NCI-H510A treated with DMSO at 0.1 percent for 48 hours (cell line): ENCODE measurements at regions not wholly inside any gene's neighbourhood (a gene's known extent, or its start where the extent isn't known, plus 50 kb on each side); places are given as distances from the start of the nearest gene placed in this dataset.

Experiments used
- DNase-seq: peaks from one replicate; lab custom pipeline; 2025; lab: John Stamatoyannopoulos, UW

DNA sequence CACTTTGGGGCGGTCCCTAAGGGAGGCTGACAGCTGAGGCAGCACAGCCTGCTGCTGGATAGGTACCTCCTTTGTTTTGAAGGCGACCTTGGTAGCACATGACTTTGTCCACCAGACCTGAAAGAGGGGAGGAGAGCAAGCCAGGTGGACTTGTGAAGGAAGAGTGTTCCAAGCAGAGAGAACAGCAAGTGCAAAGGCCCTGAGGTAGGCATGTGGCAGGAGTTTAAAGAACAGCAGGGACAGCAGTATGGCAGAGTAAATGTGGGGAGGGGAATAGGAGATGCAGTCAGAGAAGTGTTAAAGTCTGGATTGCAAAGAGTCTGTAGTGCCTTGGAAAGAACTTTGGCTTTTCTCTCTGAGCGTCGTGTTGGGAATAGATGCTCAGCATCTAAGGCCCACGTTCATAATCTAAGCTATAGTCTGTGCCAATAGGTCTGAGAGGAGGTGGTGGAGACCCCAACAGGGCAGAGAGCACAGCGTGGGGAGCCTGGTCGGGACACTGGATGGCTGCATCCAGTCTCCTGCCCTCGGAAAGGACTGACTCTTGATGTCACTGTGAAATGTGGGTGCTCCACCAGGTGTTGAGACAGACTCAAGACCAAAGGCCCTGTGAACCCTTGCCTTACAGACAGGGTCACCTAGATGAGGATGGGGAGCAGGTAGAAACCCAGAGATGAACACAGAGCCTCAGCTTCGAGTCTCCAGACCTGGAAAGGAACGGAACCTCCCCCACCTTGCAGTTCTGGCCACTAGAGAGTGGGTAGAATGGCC is 242.1 kb upstream of the PWP1 start:
- DNase-seq, result no peak

DNA sequence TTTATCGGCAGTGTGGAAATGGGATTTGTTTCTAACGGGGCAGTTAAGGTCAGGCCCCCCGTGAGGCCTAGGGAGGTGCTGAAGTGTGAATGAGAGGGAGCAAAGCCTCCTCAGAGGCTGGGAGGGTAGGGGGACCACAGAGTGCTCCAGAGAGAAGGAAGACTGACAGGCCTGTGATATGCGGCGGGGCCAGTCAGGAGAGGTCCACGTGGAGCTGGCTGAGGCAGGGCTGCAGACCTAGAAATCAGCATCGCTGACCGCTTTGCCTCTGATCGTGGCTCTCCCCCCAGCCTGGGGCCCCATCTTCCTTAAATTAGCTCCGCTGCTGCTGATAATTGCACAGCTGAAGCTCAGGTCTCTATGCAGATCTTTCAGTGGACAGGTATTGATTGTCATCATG is 240.8 kb upstream of the PWP1 start:
- DNase-seq, result no peak

DNA sequence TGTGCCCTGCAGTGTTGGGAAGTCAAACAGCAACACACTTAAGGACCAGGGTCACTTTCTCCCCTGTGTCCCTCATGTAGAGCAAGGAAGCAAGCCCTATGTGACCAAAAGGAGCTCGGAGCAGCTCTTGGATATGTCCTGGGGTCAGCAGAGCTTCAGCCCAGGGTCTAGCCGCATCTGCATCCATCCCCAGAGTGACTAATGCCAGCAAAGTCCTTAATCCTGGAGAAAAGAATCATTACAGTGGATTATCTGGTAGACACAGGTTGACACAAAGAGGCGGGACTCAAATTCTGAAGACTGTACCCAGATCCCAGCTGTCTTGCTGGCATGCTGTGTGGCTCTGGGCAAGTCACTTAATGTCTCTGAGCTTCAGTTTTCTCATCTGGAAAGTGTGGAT is 239.1 kb upstream of the PWP1 start:
- DNase-seq, result no peak

DNA sequence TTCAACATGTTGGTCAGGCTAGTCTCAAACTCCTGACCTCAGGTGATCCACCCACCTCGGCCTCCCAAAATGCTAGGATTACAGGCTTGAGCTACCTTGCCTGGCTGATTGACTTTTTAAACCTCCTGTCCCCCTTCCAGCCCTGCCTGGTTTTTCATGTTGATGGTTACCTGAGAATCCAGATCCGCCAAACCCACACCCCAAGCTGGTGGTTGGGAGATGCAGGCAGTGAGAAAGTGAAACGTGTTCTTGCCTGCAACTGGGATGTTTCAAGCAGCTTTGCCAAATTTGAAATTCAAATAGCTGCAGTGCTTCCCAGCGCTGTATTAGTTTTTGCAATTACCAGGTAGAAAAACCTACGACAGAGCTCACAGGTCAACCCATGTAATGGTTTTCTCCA is 238.3 kb upstream of the PWP1 start:
- DNase-seq, result no peak

DNA sequence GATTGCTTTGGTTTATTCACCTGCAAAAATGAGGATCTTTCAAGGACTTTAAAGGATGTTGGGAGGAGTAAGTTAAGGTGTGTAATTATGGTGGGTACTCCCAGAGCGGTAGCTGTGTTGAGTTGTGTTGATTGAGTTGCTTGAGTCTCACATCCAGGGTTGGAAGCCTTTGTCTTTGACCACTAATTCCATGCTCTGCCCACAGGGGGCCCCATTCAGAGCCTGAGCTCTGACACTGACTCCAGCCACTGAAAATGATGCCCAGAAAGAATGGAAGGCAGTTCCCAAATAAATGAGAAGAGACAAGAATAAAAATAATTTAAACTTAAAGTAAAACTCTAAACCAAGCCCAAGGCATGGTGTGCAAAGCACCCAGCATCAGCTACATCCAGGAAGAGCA is 237.4 kb upstream of the PWP1 start:
- peak; percentile 6 for DNase-seq

DNA sequence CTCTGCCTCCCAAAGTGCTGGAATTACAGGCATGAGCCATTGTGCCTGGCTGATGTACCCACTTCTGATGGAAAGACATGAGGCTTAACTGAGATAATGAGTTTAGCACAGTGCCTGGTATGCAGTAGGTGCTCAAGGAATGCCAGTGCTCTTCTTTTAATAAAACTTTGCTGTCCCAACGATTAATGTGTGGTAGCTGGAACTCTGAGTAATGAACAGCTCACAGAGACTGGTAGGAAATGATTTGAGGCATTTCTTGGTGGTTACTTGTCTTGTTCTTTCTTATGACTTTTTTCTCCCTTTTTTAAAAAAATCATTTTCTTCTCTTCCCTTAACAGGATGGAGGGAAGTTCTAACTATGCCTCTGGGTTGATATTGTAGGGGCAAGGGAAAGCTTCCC is 235.7 kb upstream of the PWP1 start:
- DNase-seq, result no peak

DNA sequence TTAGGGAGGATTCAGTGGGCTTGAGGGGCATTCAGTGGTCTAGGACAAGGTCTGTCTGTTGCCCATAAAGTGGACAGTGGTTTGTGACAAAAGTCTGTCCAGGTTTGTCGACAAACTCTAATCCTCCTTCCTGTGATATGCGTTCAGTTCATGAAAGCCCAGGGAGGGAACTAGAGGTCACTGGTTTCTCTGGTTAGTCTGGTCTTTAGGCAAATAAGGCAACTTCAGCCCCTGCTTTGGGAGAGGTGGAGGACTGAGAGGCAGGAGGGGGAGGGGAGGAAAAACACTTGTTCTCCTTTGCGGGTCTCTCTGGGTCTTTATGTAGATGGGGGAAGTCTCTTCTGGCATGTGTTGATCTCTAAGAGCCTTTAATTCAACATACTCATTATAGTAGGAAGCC is 235.1 kb upstream of the PWP1 start:
- no peak for DNase-seq

DNA sequence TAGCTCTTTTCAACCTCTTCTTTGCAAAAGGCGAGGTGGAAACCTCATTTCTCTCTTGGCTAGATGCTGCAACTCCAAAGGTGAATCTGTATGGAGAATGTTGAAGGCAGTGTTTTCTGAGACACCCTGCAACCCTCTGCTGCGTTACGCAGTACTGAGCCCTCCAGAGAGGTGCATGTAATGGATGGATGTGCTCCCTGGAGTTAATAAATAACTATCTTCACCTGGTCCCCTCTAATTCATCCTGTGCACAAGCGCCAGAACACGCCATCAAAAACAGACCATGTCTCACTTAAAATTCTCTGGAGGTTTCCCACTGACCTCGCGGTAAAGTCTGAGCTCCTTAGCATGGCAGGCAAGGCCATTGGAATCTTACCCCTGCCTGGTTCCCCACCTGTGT is 234.4 kb upstream of the PWP1 start:
- no peak for DNase-seq

DNA sequence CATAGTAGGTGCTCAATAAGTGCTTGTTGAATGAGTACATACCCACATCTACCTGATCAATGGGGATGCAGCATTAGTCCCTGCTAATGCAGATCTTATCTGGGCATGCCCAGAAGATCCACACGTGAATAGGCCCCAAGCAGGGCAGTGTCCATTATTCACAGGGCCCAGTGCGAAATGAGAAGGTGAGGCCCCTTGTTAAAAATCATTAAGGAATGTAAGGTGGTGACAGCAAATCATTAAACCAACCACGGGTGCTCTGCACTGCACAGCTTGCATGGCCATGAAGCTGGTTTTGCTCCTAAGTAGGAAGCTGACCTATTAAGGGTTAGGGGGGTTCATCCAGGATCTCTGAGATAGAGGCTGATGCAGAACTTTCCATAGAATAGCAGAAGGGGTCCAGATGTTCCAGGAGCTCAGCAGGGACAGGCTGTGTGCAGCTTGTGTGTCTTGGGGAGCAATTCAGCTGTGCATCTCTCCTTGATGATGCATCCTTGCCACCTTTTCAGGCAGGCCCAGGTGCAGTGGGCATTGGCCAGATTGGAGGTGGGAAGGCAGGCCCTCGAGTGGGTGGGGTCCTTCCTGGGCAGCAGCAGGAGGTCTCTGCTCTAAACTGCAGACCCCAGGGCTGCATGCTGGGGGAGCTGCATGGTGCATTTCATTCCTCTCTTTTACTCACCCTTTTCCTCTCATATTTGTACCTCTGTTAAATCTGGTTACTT is 231.3 kb upstream of the PWP1 start:
- DNase-seq, result no peak

DNA sequence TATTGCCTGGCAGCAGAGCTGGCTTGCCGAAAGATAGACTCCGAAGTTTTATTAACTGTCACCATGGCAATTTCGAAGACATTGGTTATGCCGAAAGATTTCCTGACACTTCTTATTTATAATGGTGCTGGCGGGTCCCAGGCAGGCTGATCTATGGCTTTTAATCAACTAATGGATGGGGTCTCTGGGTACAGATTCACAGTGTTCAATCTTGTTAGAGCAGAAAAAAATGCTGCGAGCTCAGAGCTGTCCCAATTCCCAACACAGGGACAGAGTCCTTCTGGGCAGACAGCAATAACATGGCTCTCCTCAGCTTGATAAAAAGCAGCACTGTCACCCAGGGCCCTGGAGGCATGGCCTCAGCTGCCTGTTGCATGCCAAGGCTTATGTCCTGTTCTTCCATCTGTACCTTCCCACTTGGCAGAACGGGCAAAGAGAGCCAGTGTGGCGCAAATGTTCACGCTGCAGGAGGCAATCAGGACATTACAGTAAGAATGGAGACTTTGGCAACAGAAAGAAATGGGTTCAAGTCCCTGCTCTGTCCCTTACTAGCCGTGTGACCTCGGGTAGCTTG is 228.2 kb upstream of the PWP1 start:
- no peak for DNase-seq

DNA sequence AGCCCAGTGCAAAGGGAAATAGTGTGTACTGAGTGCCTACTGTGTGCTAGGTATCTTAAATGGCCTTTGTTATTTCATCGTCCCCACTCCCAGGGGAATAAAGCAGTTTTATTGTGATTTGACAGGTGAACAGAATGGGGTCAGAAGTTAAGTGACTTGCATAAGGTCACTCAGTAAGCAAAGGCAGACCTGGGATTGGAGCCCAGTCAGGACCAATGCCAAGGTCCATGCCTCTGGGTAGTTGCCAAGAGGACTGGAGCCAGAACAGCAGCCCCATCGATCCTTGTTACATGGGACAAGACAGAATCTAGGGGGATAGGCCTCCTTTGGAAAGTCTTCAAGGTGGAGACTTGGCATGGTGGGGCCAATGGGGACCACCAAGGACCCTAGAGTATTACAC is 227.4 kb upstream of the PWP1 start:
- no peak for DNase-seq

DNA sequence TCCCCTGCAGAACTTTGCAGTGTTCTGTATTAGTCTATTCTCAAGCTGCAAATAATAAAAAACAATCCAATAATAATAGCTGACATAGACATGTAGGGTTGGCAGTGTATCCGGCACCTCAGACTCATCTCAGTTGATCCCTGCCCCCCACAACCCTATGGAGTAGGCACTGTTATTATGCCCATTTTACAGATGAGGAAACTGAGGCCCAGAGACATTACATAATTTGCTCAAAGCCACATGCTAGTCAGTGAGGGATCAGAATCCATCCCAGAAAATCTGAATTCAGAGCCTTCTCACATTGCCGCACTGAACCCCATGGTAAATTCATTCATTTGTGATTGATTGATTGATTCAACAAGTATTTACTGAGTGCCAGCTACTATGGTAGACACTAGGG is 226.6 kb upstream of the PWP1 start:
- DNase-seq, result no peak

DNA sequence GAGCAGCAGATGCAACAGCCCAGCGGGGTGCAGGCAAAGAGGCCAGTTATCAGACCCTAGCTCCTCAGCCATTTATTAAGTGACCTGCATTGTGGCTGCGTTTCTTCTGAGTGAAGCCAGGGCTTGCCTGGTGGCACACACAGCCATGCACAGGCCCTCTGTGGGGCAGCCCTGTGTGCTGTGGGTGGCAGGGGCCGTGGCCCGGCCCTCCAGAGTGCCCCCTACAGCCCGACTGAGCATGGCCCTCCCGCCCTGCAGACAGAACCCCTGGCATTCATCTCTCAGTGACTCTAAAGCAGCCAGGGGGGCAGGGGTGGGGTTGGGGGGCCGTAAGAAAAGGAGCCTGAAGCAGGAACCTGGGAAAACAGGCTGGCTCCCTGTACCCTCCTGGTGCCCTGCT is 226.0 kb upstream of the PWP1 start:
- DNase-seq, result no peak

DNA sequence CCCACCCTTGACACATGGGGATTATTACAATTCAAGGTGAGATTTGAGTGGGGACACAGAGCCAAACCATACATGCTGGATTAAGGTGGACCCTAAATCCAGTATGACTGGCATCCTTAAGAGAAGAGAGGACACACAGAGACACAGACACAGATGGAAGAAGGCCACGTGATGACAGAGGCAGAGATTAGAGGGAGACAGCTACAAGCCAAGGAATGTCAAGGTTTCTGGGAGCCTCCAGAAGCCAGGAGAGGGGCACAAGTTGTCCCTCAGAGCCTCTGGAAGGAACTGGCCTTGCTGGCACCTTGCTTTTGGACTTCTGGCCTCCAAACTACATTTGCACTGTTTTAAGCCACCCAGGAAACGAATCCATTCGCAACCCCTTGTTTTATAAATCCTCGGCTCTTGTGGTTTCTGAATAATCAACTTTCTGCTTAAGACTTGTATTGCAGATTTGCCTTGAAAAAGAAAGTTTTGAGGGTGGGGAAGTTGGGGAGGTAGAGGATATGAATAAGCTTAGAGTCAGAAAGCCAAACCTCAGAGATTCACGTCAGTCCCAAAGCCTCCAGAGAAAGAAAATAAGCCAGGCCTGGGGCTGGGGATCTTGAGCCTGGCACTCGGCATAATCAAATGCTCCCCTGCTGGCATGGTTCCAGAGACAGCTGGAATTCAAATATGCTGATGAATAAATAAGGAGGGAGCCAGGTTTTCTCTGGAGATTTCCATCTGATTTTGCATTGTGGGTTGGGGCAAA is 224.2 kb upstream of the PWP1 start:
- DNase-seq, result peak; percentile 19

DNA sequence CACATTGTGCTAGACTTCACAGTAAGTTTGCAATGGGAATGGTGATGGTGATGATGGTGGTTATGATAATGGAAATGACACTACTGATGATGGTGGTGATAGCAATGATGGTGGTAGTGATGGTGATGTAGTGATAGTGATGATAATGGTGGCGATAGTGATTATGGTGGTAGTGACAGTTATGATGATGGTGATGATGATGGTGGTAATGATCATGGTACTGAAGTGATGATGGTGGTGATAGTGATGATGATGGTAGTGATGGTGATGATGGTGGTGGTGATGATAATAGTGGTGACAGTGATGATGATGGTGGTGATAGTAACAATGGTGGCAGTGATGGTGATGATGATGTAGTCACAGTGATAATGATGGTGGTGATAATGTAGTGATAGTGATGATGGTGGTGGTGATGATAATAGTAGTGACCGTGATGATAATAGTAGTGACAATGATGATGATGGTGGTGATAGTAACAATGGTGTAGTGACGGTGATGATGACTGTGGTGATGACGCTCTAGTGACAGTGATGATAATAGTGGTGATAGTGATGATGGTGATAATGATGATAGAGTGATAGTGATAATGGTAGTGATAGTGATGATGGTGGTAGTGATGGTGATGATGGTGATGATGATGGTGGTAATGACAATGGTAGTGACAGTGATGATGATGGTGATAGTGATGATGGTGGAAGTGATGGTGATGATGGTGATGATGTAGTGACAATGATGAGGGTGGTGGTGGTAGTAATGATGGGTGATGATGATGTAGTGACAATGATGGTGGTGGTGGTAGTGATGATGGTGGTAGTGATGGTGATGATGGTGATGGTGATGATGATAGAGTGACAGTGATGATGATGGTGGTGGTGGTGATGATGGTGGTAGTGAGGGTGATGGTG is 222.9 kb upstream of the PWP1 start:
- no peak for DNase-seq

DNA sequence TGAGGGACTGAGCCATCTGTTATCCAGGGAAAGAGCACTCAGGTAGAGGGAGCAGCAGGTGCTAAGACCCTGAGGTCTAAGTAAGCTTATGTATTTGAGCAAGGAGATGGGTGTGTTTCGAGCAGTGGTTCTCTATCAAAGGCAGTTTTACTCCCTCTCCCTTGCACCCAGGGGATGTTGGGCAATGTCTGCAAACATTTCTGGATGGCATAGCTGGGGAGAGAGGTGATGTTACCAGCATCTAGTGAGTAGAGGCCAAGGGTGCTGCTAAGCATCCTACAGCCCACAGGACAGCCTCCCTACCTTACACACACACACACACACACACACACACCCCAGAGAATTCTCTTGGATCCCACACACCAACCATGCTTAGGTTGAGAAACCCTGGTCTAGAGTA is 221.0 kb upstream of the PWP1 start:
- DNase-seq, result no peak

DNA sequence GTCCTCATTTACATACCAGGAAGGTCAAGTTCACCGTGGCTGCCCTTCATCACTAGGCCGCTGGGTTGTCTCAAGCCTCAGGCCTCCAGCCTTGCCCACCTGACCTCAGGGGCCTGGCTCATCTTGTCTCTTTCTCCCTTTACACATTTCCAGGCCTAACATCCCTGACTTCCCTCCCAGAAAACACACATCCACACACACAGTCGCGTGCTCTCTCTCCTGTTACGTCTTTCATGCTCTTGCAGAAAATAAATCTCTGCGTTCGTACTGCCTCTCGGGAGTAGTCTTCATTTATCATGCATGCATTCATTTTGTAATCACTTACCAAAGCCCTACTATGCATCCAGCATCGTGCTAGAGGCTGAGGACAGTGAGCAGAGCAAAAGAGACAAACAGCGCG is 220.0 kb upstream of the PWP1 start:
- no peak for DNase-seq

DNA sequence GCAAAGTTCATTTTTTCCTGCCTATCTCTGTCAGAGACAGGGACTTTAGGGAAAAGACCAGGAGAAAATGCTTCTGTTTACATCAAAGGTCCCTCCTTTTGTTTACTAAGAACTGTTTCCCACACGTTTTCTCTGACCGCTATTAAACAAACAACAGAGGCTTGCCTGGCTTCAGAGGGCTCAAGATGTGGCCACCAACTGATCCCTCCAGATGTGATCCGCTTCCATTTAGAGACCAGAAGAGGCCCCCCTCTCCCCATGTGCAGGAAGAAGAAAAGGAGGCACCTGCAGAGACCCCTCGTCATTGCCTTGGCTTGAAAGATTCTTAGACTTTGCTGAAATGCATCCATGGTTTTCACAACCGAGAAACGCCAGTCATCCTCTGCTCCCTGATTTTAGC is 217.9 kb upstream of the PWP1 start:
- no peak for DNase-seq

DNA sequence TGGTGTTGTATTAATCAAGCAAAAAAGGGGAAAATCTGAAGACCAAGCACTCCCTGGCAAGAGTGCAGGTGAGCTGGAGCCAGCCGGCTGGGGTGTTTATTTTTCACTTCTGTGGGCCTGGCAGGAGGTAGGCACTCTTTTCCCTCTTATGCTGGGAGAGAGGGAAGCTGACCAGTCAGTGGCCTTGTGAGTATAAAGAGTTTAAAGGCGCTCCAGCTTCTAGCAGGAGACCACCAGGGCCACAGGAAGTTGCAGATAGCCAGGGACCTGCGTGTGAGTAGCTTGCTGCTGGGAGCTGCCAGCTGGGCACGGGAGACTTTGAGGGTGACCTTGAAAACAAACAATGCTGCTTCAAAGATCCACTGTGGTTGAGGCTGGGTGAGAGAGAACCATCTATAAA is 217.4 kb upstream of the PWP1 start:
- DNase-seq, result peak; percentile 41

DNA sequence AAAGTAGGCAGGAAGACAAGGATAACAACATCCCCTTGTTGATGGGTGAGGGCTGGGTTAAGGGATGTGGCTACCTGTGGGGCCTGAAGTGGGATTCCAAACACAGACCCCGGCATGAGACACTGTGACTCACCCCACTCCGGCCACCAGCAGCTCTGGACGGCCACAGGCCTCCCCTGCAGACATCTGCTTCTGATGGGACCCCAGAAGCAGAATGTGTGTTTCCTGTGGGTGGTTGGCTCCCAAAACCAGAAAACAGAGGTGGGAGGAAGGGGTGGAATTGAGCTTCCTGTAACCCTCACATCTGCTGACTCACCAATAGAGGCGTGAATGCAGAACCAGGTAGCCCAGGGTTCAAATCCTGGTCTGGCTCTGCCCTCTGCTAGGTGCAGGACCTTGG is 216.6 kb upstream of the PWP1 start:
- no peak for DNase-seq

DNA sequence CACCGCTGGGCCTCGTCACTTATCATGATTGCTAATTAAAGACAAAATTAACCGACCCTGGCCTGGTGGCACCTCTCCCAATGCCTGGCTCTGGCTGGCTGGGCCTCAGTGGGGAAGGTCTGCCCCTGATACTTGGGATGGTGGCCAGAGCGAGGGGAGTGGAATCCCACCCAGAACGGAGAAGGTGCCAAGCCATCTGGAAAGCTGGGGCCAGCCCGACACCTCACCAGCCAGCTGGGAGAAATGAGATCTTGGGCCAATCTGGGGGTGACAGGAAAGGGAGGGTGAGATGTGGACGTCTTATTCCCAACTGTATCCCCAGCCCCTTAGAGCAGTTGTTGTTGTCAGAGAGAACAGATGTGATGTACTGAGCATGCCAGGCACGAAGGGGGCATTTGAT is 215.0 kb upstream of the PWP1 start:
- no peak for DNase-seq

DNA sequence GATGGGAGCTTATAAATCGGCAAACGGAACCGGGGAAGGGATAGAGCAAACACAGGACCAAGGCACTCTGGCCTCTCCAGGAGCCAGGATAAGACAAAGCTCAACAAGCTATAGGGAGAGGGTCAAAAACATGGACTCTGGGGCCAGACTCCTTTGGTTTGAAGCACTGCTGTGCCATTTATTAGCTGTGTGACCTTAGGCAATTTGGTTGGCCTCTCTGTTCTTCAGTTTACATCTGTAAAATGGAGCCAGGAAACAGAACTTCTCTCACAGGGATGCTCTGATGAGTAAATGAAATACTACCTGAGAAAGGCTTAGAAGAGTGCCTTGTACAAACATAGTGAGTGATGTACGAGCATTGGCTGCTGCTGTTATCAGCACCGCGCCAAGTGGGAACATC is 213.3 kb upstream of the PWP1 start:
- DNase-seq, result no peak
